GM23248 (cell line): ENCODE measurements at regions not wholly inside any gene's neighbourhood (a gene's known extent, or its start where the extent isn't known, plus 50 kb on each side); places are given as distances from the start of the nearest gene placed in this dataset.

ENCODE experiments used
- DNase-seq: peaks from one replicate; pipeline ENCODE4 v3.0.0-alpha.2; 2015
- H2AFZ ChIP-seq: fragments of 200-600 bp; sonication (generic); 2 replicates; pipeline ENCODE4 v1.6.1; 2016; ENCODE audit warnings: antibody characterized with exemption
- H3F3A ChIP-seq: fragments of 200-600 bp; sonication (generic); 2 replicates; pipeline ENCODE4 v1.6.1; 2016; ENCODE audit warnings: mild to moderate bottlenecking, antibody characterized with exemption, mixed run types; ENCODE audit not compliant: insufficient read depth
- H3K27ac ChIP-seq: fragments of 200-600 bp; sonication (generic); 2 replicates; pipeline ENCODE4 v1.5.1; 2016; ENCODE audit warnings: mild to moderate bottlenecking
- H3K27me3 ChIP-seq: fragments of 200-600 bp; sonication (generic); replicated peaks from 2 replicates; pipeline ENCODE4 v1.6.1; 2016; ENCODE audit warnings: mild to moderate bottlenecking; ENCODE audit not compliant: insufficient read depth
- H3K36me3 ChIP-seq: fragments of 200-600 bp; sonication (generic); 2 replicates; pipeline ENCODE4 v1.6.1; 2016; ENCODE audit warnings: low read depth, mild to moderate bottlenecking
- H3K4me1 ChIP-seq: fragments of 200-600 bp; sonication (generic); 2 replicates; pipeline ENCODE4 v1.6.1; 2016; ENCODE audit warnings: mild to moderate bottlenecking; ENCODE audit not compliant: insufficient read depth
- H3K4me2 ChIP-seq: fragments of 200-600 bp; sonication (generic); one replicate; pipeline ENCODE4 v1.6.1; 2016; ENCODE audit warnings: mild to moderate bottlenecking; ENCODE audit not compliant: unreplicated experiment
- H3K4me3 ChIP-seq: fragments of 200-600 bp; sonication (generic); 2 replicates; pipeline ENCODE4 v1.5.1; 2016; ENCODE audit warnings: mild to moderate bottlenecking
- H3K79me2 ChIP-seq: fragments of 200-600 bp; sonication (generic); 2 replicates; pipeline ENCODE4 v1.6.1; 2016; ENCODE audit warnings: mild to moderate bottlenecking; ENCODE audit not compliant: insufficient read depth
- H3K9ac ChIP-seq: fragments of 200-600 bp; sonication (generic); 2 replicates; pipeline ENCODE4 v1.6.1; 2016; ENCODE audit warnings: mild to moderate bottlenecking
- H3K9me2 ChIP-seq: fragments of 200-600 bp; sonication (generic); 2 replicates; pipeline ENCODE4 v1.6.1; 2016; ENCODE audit warnings: mixed run types, mild to moderate bottlenecking, moderate library complexity; ENCODE audit not compliant: insufficient read depth
- H3K9me3 ChIP-seq: fragments of 200-600 bp; sonication (generic); one replicate; pipeline ENCODE4 v1.6.1; 2017; ENCODE audit warnings: low read depth
- H4K20me1 ChIP-seq: fragments of 200-600 bp; sonication (generic); 2 replicates; pipeline ENCODE4 v1.6.0; 2016; ENCODE audit not compliant: insufficient read depth
- EZH2 ChIP-seq: fragments of 200-600 bp; sonication (generic); IDR thresholded peaks from 2 replicates; pipeline ENCODE4 v1.6.1; 2018; ENCODE audit warnings: antibody characterized with exemption, mild to moderate bottlenecking; ENCODE audit not compliant: insufficient read depth, poor library complexity, severe bottlenecking
- EZH2phosphoT487 ChIP-seq: fragments of 200-600 bp; sonication (generic); IDR thresholded peaks from 2 replicates; pipeline ENCODE4 v1.6.1; 2018; ENCODE audit warnings: antibody characterized with exemption, moderate library complexity, mild to moderate bottlenecking, low read depth; ENCODE audit not compliant: insufficient read depth
- WGBS, 2 experiments: methylation state at CpG; one replicate each; pipeline ENCODE4 v1.1.6; 2015 to 2017; ENCODE audit warnings: low lambda C conversion rate in 2 of 2, low coverage in 1 of 2; ENCODE audit errors: missing lambda C conversion rate in 2 of 2; 5-methylcytosine and 5-hydroxymethylcytosine counted together
- in situ Hi-C: fragments of 300-500 bp; cut with MboI; formaldehyde crosslinking; loops from 2 replicates; pipeline ENCODE4 v1.15.0; 2020

DNA sequence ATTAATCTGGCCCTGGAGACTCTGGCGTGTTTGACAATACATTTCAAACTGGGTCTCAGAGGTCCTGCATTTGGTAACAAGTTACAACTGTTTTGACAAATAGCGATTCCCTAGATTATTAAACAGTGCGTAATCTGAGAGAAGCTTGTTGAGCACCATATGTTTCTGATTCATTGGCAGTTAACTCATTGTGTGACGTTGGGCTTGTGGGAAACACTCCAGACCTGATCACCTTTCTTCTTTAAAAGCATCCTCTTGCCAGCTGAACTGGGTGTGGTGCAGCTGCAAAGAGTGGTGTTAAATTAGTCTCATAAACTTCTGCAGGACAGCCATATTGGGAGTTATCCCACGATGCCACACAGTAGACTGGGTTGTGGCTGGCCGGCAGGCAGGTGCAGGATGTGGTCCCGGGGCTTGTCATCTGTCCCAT is 82.7 kb downstream of the CDC7 start:
- in situ Hi-C loops = no loop called here
- Histone ChIP-seq H3K9me3 (no peaks in the 10 kb centered on the region), H3K4me2 (peak overlapping the region; percentile 64), H3K79me2 (no peaks in the 10 kb centered on the region), H3K9ac (peak overlapping the region; percentile 75), H3K4me3 (peak overlapping the region; percentile 29; the same call in 1 of the 2 replicates), H3K27me3 (no peaks in the 10 kb centered on the region), H2AFZ (0 out of 2 replicates have a peak overlapping the region, but pooled peaks have one; percentile 1), H3F3A (peaks cover 18% of the 10 kb centered on the region), H3K4me1 (peaks cover 22% of the 10 kb centered on the region), H3K9me2 (no peaks in the 10 kb centered on the region), H3K27ac (peak overlapping the region; percentile 96), H4K20me1 (no peaks in the 10 kb centered on the region), H3K36me3 (no peaks in the 10 kb centered on the region)
- WGBS, 2 experiments = 22% methylated on average over 7 of the region's 7 CpGs
- TF ChIP-seq EZH2 (no peak), EZH2phosphoT487 (no peak)
- peak; percentile 86 for DNase-seq

DNA sequence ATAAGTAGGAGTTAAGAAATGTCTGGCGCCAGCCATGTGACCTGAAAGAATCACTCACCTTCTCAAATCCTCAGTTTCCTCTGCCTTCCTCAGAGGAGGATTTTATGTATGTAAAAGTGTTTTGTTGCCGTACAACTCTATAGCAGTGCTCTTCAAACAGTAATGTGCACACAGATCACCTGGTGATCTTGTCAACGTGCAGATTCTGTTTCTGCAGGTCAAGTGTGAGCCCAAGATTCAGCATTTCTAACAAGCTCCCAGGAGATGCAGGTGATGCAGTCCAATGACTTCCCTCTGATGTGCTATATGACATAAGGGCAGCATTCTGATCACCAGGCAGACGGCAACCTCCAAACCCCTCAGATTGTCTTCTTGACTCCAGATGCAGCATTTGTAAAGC is 83.7 kb downstream of the CDC7 start:
- Histone ChIP-seq H3K4me2 (no peak overlapping the region), H3K9me3 (no peaks in the 10 kb centered on the region), H4K20me1 (no peaks in the 10 kb centered on the region), H3K79me2 (no peaks in the 10 kb centered on the region), H3F3A (peaks cover 18% of the 10 kb centered on the region), H2AFZ (no peak overlapping the region), H3K36me3 (no peaks in the 10 kb centered on the region), H3K4me1 (peaks cover 22% of the 10 kb centered on the region), H3K27me3 (no peaks in the 10 kb centered on the region), H3K4me3 (no peak overlapping the region), H3K9ac (no peak overlapping the region), H3K9me2 (no peaks in the 10 kb centered on the region), H3K27ac (0 out of 2 replicates have a peak overlapping the region, but pooled peaks have one; percentile 96)
- TF ChIP-seq EZH2 = no peak
- no peak for TF ChIP-seq EZH2phosphoT487
- in situ Hi-C loops = no loop called here
- no peak for DNase-seq
- WGBS, 2 experiments = 96% methylated on average over 4 of the region's 4 CpGs

DNA sequence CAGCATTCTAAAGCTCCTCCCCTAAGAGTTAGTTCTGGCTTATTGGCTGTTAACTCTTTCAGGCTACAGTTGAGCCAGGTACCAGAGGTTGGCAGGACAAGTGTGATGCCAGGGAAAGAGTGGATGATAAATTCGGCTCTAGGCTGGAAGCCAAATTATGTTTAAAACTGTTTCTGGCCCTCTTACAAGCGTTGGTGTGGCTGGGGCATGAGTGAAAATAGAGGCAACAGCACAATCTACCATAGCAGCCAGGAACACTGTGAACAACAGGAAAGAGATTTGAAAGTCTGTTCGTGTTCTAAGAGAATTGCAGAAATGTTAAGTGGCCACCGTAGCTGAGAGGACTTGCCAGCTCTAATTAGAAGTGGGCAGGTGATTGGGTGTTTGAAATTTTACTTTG is 84.2 kb downstream of the CDC7 start:
- DNase-seq = no peak
- H3K4me1 ChIP-seq = peaks cover 22% of the 10 kb centered on the region
- no peaks in the 10 kb centered on the region for H3K9me3 ChIP-seq
- no peak overlapping the region for H2AFZ ChIP-seq
- H3K9ac ChIP-seq = no peak overlapping the region
- no peaks in the 10 kb centered on the region for H3K9me2 ChIP-seq
- 59 to 62% methylated on average over 4 of the region's 4 CpGs for WGBS, 2 experiments
- H3K36me3 ChIP-seq = no peaks in the 10 kb centered on the region
- H3K79me2 ChIP-seq = no peaks in the 10 kb centered on the region
- in situ Hi-C loops = no loop called here
- TF ChIP-seq EZH2phosphoT487 = no peak
- no peak for TF ChIP-seq EZH2
- peaks cover 18% of the 10 kb centered on the region for H3F3A ChIP-seq
- H3K27me3 ChIP-seq = no peaks in the 10 kb centered on the region
- no peak overlapping the region for H3K4me2 ChIP-seq
- no peak overlapping the region for H3K27ac ChIP-seq
- H3K4me3 ChIP-seq = no peak overlapping the region
- H4K20me1 ChIP-seq = no peaks in the 10 kb centered on the region

DNA sequence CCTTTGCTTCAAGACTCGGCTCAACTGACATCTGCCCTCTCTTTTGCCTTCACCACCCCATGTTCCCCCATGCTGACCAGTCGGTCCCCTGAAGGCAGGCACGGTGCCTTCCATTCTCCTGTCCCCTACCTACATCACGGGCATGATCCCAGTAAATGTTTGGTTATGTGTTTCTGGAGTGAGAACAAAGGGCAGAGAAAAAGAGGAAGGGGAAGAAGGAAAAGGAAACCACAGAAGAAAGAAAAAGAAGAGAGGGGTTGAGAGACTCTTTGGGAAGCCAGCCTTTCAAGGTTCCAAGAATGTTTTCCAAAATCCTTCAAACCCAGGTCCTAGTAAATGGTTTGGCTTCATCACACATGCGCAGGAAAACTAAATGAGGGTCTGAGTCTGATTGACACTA is 84.9 kb downstream of the CDC7 start:
- Histone ChIP-seq H3K36me3 (no peaks in the 10 kb centered on the region), H3K4me2 (no peak overlapping the region), H3K4me3 (no peak overlapping the region), H3K27ac (no peak overlapping the region), H3F3A (peaks cover 18% of the 10 kb centered on the region), H3K4me1 (peaks cover 22% of the 10 kb centered on the region), H3K79me2 (no peaks in the 10 kb centered on the region), H4K20me1 (no peaks in the 10 kb centered on the region), H3K9me3 (no peaks in the 10 kb centered on the region), H2AFZ (no peak overlapping the region), H3K27me3 (no peaks in the 10 kb centered on the region), H3K9ac (no peak overlapping the region), H3K9me2 (no peaks in the 10 kb centered on the region)
- WGBS, 2 experiments = 89% methylated on average over 5 of the region's 5 CpGs
- no peak for DNase-seq
- in situ Hi-C loops = no loop called here
- TF ChIP-seq EZH2 (no peak), EZH2phosphoT487 (no peak)

DNA sequence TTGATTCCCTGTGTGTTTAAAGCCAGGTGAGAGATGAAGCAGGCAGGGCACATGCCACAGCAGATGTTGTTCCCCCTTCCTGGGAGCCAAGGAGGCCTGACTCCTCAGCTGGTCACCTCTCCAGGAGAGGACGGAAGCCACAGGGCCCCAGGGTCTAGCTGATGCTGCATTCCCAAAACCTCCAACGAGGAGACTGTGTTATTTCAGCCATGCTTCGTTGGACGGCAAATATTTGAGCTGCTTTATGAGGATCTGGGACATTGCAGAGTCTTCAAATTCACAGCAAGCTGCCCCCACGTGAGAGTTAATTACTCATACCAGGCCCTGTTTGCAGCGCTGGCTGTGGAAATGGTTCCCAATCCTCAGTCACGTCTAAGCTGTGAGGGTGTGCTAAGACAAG is 85.3 kb downstream of the CDC7 start:
- TF ChIP-seq EZH2phosphoT487 = no peak
- no peak for TF ChIP-seq EZH2
- H3K9me3 ChIP-seq = no peaks in the 10 kb centered on the region
- H2AFZ ChIP-seq = no peak overlapping the region
- H4K20me1 ChIP-seq = no peaks in the 10 kb centered on the region
- no peaks in the 10 kb centered on the region for H3K79me2 ChIP-seq
- H3K4me1 ChIP-seq = peaks cover 22% of the 10 kb centered on the region
- no peak overlapping the region for H3K4me2 ChIP-seq
- peaks cover 18% of the 10 kb centered on the region for H3F3A ChIP-seq
- H3K9me2 ChIP-seq = no peaks in the 10 kb centered on the region
- H3K36me3 ChIP-seq = no peaks in the 10 kb centered on the region
- H3K4me3 ChIP-seq = no peak overlapping the region
- H3K27ac ChIP-seq = no peak overlapping the region
- H3K9ac ChIP-seq = no peak overlapping the region
- in situ Hi-C loops = no loop called here
- no peak for DNase-seq
- no peaks in the 10 kb centered on the region for H3K27me3 ChIP-seq
- 83 to 87% methylated on average over 7 of the region's 7 CpGs for WGBS, 2 experiments
